Fibroblast of mammary gland (primary cell): ENCODE measurements at regions not wholly inside any gene's neighbourhood (a gene's known extent, or its start where the extent isn't known, plus 50 kb on each side); places are given as distances from the start of the nearest gene placed in this dataset.
"Not testable (repeated sequence)": the region's sequence is repeated elsewhere in the genome, so short reads cannot be mapped to it uniquely, and the experiment has no call there.

Experiments used
- DNase-seq: peaks from one replicate; pipeline ENCODE4 v3.0.0-alpha.2; 2010; ENCODE audit warnings: low read depth
- H3K4me3 ChIP-seq: 2 replicates; pipeline ENCODE4 v1.5.1; 2011; ENCODE audit warnings: low read depth, mild to moderate bottlenecking, low read length, moderate library complexity; ENCODE audit not compliant: control insufficient read depth

DNA sequence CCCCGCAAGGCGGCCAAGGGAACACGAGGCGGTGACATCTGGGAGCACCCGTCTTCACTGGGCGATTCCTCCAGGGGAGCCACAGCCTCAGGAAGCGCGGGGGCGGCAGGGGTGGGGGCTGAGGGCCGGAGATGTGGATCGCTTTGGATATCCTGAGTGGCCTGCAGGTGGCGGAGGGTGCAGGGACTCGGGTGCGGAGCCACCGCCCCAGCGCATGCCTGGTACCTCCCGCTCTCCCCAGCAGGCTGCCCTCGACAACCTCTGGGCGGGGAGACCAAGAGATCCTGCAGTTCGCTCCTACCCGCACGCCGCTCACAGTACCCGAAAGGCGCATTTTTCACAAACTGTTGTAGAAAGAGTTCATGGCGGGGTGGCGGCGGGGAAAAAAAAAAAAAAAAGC lies 162.9 kb upstream of the PRKX start:
- DNase-seq, H3K4me3 ChIP-seq: not testable (repeated sequence)

DNA sequence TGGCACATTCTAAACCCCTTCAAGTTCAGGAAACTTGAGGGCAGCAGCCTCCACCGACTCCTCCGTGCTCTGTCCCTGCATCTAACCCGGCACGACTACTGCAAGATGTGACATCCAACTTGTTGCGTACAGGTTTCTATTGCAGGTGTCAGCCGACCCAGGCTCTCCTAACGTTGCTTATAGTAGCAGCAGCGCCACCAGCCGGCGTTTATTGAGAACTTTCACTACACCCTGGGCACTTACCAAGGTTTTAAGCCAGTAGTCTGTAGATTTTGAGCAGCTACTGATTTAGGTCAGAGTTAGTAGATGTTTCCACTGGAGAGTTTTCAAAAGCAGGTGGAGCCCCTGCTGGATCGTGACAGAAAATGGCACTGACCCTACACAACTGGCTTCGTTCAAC lies 162.2 kb upstream of the PRKX start:
- H3K4me3 ChIP-seq, DNase-seq: not testable (repeated sequence)

DNA sequence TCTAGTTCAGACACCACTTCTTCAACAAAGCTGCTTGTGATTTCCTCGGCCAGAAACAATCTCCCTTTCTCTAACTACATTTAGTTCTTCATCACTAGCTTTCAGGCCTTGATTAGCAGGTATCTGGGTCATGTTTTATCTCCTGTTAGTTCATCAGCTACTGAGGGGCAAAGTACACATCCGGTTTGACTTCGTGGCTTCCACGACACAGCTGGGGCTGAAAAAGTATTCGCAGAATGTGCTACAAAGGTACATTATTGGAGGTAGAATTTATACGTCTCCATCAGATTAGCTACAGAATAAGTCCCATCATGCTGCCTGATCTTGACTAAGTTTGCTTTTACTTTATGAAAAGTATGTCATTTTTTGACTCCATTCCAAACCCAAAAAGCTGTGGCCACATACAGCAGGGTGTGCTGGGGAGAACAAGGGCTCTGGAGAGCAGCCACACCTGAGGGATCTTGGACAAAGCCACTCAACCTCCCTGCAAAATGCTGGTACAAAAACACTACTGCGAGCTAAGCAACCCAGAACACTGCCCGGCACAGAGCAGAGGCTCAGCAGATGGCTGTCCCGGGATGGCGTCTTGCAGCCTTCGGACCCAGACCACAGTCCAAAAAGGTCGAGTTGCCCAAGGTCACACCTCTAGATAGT lies 158.9 kb upstream of the PRKX start:
- H3K4me3 ChIP-seq = not testable (repeated sequence)

DNA sequence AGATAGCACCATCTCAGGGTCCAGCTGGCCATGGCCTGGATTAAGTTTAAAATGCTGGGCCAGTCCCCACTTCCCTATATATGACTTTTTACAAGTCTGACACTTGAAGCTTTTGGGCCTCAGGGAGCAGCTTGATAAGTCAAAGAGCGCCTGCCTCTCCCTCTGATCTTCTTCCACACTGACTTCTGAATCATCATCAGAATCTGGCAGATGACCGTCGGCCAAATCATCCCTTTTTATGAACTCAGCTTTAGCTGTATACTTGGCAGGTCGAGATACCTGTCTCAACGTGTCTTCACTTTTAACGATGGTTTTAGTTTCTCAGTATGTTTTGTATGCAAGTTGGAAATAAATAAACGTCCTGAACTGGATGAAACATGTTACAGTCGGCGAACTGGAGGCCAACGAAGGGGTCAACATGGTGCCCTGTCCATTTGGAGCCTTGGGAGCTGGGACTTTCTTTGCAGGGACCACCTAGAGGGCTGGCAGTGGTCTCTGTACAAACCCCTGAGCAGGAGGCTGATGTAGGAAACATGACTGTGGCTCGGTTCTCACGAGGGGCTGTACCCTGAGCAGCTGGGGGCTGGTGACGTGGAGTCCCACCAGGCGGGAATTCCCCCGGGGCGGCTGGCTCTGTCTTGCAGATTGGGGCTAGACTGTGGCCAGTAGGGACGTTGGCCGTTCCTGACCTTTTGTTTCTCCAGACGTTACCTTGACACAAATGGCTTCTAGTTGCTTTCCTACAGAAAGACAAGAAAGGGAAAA lies 153.8 kb upstream of the PRKX start:
- DNase-seq = not testable (repeated sequence)

More for the DNA sequence above, 158.9 kb upstream of the PRKX start:
- not testable (repeated sequence) for DNase-seq

DNA sequence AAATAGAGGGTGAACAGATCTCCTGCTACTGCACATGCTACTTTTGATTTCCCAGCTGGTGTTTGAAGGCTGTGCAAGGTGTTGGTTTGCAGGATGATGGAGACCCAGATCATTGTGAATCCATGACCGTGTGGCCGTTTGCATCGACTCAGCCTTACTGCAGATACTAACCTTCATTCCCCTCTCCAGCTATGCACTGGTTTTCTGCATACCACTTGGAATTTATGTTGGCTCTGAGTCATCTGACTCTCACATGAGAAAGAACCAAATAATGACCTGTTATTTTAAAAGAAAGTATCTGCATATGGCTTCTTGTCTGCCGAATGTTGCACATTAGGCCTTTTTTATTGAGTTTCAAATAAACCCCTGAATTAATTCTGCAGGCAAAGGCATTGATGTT lies 144.9 kb upstream of the PRKX start:
- not testable (repeated sequence) for H3K4me3 ChIP-seq, DNase-seq

More for the DNA sequence above, 153.8 kb upstream of the PRKX start:
- H3K4me3 ChIP-seq = not testable (repeated sequence)

DNA sequence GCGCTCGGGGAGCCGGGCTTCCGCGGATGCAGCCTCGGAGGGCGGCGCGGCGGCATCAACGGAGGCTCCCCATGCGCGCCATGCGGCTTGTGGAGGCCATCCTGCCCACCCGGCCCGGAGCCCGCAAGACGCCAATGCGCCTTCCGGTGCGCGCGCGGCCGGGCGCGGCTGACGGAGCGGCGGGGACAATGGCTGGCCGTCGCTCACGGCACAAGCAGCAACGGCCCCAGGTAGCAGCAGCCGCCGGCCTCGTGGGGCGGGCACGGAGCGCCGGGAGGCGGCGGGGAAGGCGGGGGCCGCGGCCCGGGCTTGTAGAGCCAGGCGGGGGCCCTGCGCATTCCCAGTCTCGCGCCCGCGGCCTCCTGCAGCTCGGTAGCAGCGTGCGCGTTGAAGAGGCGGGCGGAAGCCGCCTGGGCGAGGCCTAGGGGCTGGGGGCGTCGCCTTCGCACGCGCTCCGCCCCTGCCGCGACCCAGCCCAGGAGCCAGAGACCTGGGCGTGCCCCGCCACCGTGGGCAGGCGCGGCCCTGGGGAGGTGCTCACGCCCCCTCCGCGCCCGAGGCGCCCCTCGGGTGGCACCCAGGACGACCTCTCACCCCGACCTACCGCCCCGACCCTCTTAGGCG lies 130.2 kb upstream of the PRKX start:
- not testable (repeated sequence) for DNase-seq, H3K4me3 ChIP-seq

DNA sequence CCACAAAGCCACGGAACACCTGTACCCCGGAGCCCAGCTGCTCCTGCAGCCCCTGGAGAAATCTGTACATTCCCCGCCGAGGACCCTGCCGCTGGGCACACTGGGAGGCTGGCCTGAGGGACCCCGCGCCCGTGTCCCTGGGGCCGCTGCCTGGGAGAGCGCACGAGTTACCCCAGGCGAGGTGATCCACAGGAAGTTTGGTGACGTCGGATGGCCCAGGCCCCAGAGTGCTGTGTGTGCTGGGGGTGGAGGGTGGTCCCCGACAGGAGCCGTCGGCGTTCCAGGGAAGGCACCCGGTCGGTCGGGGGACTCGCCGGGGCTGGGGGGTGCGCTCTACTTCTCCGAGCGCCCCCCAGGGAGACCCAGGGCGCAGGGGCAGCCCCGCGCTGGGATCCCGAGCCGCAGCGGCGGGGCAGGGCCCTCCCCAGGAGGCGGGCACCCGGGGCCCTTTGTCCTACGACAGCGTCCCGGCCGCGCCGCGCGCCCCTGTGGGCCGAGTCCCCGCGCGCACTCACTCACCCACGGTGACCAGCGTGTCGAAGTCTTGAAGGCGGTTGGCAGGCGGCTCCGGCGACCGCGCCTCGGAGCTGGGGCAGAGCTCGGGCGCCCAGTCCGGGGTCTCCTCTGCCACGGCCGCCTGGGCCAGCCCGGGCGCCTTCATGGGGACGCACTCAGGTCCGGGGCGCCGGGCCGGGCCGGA lies 129.5 kb upstream of the PRKX start:
- DNase-seq = not testable (repeated sequence)
- peak overlapping the region; percentile 37 for H3K4me3 ChIP-seq

DNA sequence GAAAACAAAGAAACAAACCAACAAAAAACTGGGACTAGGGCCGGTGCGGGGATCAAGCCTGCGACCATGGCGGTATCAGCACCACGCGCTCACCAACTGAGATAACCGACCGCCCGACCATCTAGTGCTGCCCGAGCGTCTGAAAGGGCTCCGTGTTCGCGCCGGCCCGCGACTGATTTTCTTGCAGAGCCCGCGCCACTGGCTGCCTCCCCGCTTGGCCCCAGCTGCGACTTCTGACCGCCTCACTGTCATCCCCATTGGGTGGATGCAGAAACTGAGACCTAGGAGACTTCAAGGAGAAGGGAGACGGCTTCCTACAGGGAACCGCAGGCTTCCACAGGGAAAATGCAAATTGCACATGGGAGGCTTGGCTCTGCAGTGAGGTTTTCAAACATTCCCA lies 125.3 kb upstream of the PRKX start:
- not testable (repeated sequence) for DNase-seq, H3K4me3 ChIP-seq

DNA sequence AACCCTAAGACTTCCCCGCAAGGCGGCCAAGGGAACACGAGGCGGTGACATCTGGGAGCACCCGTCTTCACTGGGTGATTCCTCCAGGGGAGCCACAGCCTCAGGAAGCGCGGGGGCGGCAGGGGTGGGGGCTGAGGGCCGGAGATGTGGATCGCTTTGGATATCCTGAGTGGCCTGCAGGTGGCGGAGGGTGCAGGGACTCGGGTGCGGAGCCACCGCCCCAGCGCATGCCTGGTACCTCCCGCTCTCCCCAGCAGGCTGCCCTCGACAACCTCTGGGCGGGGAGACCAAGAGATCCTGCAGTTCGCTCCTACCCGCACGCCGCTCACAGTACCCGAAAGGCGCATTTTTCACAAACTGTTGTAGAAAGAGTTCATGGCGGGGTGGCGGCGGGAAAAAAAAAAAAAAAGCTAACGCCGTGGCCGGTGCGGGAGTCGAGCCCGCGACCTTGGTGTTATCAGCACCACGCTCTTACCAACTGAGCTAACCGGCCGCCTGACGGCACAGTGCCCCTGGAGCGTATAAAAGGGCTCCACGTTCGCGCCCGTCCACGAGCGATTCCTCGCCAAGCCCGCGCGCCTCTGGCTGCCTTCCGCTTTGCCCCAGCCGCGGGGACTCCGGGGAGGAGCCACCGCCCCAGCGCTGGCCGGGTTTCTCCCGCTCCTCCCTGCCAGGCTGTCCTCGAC lies 124.7 kb upstream of the PRKX start:
- DNase-seq, H3K4me3 ChIP-seq: not testable (repeated sequence)

DNA sequence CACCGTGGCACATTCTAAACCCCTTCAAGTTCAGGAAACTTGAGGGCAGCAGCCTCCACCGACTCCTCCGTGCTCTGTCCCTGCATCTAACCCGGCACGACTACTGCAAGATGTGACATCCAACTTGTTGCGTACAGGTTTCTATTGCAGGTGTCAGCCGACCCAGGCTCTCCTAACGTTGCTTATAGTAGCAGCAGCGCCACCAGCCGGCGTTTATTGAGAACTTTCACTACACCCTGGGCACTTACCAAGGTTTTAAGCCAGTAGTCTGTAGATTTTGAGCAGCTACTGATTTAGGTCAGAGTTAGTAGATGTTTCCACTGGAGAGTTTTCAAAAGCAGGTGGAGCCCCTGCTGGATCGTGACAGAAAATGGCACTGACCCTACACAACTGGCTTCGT lies 123.8 kb upstream of the PRKX start:
- DNase-seq, H3K4me3 ChIP-seq: not testable (repeated sequence)

DNA sequence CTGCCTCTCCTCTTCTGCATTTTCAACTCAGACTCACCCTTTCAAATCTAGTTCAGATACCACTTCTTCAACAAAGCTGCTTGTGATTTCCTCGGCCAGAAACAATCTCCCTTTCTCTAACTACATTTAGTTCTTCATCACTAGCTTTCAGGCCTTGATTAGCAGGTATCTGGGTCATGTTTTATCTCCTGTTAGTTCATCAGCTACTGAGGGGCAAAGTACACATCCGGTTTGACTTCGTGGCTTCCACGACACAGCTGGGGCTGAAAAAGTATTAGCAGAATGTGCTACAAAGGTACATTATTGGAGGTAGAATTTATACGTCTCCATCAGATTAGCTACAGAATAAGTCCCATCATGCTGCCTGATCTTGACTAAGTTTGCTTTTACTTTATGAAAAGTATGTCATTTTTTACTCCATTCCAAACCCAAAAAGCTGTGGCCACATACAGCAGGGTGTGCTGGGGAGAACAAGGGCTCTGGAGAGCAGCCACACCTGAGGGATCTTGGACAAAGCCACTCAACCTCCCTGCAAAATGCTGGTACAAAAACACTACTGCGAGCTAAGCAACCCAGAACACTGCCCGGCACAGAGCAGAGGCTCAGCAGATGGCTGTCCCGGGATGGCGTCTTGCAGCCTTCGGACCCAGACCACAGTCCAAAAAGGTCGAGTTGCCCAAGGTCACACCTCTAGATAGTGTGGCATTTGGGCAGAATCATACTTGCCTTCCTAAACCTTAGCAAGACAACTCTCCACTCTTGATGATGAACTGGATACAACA lies 120.5 kb upstream of the PRKX start:
- H3K4me3 ChIP-seq, DNase-seq: not testable (repeated sequence)

DNA sequence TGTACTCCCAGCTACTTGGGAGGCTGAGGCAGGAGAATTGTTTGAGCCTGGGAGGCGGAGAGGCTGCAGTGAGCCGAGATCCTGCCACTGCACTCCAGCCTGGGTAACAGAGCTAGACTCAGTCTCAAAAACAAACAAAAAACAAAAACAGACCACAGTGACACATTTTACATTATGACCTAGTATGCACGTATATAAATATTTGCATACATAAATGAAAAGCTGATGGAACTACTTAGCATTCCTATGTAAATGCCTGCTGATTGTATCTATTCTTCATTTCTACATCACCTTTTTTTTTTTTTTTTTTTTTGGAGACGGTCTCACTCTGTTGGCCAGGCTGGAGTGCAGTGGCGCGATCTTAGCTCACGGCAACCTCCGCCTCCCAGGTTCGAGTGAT lies 116.6 kb upstream of the PRKX start:
- DNase-seq, H3K4me3 ChIP-seq: not testable (repeated sequence)

DNA sequence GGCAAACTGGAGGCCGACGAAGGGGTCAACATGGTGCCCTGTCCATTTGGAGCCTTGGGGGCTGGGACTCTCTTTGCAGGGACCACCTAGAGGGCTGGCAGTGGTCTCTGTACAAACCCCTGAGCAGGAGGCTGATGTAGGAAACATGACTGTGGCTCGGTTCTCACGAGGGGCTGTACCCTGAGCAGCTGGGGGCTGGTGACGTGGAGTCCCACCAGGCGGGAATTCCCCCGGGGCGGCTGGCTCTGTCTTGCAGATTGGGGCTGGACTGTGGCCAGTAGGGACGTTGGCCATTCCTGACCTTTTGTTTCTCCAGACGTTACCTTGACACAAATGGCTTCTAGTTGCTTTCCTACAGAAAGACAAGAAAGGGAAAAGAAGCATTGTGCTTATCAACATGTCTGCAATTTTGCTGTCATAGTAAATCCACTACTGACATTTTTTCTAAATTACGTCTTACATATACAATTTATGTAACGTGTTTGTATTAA lies 115.6 kb upstream of the PRKX start:
- not testable (repeated sequence) for H3K4me3 ChIP-seq, DNase-seq

DNA sequence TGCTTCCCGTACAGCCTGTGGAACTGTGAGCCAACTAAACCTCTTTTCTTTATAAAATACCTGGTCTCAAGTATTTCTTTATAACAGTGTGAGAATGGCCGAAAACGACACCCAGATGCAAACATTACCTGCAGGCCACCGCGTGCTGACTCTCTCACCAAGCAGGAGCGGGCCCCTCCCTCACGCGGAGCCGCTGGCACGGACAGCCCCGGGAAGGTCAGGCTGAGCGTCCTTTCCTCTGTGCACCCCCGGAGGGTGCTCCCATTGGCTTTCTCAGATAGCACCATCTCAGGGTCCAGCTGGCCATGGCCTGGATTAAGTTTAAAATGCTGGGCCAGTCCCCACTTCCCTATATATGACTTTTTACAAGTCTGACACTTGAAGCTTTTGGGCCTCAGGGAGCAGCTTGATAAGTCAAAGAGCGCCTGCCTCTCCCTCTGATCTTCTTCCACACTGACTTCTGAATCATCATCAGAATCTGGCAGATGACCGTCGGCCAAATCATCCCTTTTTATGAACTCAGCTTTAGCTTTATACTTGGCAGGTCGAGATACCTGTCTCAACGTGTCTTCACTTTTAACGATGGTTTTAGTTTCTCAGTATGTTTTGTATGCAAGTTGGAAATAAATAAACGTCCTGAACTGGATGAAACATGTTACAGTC lies 115.1 kb upstream of the PRKX start:
- DNase-seq, H3K4me3 ChIP-seq: not testable (repeated sequence)

DNA sequence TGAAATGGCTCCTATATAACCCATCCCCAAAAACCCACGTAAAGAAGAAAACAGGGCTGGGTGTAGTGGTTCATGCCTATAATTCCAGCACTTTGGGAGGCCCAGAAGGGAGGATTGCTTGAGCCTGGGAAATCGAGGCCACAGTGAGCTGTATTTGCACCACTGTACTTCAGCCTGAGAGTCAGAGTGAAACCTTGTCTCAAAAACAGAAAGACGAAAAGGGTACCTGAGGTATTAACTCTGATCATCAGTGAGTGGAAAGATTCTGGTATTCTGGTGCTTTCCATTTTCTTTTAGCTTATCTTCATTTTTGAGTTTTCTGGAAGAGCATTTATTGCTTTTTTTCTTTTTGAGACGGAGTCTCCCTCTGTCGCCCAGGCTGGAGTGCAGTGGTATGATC lies 110.6 kb upstream of the PRKX start:
- not testable (repeated sequence) for H3K4me3 ChIP-seq, DNase-seq
